GM18870 (cell line): ENCODE measurements at regions not wholly inside any gene's neighbourhood (a gene's known extent, or its start where the extent isn't known, plus 50 kb on each side); places are given as distances from the start of the nearest gene placed in this dataset.

Source experiments
- ATAC-seq: cut with Tn5 transposase; IDR thresholded peaks from one replicate; pipeline ENCODE4 v1.9.1; 2021; ENCODE audit warnings: moderate library complexity; ENCODE audit not compliant: unreplicated experiment

DNA sequence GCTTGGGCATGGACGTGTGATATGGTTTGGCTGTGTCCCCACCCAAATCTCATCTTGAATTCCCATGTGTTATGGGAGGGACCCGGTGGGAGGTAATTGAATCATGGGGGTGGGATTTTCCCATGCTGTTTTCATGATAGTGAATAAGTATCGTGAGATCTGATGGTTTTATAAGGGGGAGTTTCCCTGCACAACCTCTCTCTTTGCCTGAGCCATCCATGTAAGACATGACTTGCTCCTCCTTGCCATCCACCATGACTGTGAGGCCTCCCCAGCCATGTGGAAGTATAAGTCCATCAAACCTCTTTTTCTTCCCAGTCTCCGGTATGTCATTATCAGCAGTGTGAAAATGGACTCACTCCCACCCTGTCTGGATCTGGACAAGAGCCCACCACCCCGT is 393.4 kb downstream of the SEC14L1 start:
- no peak for ATAC-seq

DNA sequence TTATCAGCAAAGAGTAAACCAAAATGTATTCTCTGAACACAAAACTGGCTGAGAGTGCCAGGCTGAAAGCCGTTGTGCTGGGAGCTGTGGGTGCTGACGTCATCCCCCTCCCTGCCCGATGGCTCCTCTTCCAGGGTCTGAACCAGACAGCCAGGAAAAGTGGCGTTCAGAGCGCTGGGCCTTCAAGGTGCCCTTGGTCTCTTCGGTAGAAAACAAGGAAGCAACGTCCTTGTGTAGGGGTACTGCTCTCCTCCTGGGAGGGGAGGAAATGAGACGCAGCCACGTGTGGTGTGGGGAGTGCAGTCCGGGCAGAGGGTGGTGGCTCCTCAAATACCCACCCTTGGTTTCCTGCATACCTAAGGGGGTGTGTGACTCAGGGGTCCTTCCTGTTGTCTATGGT is 394.7 kb downstream of the SEC14L1 start:
- ATAC-seq = no peak

DNA sequence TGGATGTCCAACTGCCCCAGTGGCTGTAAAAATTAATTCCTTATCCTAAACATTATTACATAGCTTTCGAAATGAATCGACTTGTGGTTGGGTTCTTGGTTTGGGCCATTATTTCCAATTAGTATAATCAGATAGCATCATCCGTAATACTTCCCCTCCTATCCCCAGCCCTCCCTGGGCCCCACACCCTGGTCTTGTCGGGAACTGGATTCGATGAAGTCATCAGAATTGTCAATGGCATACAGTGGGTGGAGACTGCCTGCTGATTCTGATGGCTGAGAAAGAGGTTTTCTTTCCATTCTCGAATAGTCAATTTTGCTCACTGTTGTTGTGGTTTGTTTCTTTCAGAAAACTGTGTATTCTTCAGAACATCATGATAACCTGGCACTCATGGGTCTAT is 395.1 kb downstream of the SEC14L1 start:
- no peak for ATAC-seq

DNA sequence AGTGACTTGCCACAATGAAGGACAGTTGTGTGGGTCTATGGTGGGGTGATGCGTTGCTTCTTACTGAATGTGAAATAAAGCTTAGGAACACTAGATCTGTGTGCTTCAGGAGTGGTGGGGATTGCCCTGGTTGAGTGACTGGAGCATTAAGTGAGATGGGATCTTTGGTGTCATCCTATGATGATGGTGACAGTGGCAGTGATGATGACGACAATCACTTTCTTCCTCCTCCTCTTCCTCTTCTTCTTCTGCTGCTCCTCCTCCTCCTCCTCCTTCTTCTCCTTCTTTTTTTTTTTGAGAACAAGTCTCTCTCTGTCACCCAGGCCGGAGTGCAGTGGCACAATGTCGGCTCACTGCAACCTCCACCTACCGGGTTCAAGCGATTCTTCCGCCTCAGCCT is 396.8 kb downstream of the SEC14L1 start:
- no peak for ATAC-seq

DNA sequence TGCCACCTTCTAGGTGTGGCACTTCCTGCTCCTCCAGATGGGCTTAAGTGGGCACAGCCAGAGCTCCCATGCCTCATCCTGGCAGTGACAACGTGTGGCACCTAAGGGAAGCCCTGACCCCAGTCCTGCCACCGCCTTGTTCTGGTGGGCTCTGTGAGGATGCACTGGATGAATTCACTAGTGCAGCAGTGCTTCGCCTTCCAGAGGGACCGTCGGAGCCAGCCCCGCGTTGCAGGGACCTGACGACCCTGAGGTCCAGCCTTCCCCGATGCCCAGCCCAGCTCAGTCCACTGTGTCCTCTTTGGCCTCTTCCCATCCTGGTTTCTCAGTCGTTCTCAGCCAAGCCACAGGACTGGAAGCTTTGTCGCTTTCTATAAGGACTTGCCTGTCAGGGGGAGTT is 399.8 kb downstream of the SEC14L1 start:
- ATAC-seq = no peak

DNA sequence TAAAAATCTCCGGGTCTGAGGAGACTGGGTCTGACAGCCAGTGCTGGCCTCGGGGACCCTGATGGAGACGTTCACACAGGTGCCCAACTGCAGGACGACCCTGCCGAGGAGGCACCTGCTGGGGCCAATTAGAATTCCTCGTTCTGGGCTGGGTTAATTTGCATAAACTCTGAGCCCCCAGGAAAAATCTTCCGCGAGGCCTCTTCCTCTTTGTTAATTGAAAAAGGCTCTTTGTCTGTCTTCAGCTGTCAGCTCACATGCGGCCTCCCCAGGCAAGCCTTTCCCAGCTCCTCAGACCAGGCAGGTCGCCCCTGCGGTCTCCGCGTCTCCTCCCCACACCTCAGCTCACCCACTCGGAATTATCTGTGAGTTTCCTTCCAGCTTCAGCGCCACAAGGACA is 400.2 kb downstream of the SEC14L1 start:
- ATAC-seq = no peak

DNA sequence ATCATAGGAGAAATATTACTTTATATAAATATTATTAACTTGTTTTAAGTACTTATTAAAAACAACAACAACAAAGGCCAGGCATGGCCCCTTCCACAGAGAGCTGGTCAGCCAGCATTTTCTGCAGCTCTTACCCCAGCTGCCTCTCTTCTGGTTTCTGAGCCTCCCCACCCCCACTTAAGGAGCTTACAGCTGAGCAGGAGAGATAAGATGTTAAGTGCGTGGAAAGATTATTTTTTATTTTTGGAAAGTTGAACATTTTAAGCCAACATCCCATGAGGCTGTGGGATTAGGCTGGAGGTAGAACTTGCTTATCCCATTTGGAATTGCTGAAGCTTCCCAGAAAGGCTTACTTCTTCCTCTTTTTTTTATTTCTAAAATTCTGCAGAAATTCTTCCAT is 401.2 kb downstream of the SEC14L1 start:
- no peak for ATAC-seq

- ATAC-seq = no peak
Measured at GRCh38 chr17:77542551-77543490, 402.1 kb downstream of the SEC14L1 start.

- ATAC-seq = no peak
Measured at GRCh38 chr17:77543801-77544200, 403.0 kb downstream of the SEC14L1 start.

- ATAC-seq = no peak
Measured at GRCh38 chr17:77544347-77545110, 403.8 kb downstream of the SEC14L1 start.

- ATAC-seq = no peak
Measured at GRCh38 chr17:77546772-77547241, 406.0 kb downstream of the SEC14L1 start.

DNA sequence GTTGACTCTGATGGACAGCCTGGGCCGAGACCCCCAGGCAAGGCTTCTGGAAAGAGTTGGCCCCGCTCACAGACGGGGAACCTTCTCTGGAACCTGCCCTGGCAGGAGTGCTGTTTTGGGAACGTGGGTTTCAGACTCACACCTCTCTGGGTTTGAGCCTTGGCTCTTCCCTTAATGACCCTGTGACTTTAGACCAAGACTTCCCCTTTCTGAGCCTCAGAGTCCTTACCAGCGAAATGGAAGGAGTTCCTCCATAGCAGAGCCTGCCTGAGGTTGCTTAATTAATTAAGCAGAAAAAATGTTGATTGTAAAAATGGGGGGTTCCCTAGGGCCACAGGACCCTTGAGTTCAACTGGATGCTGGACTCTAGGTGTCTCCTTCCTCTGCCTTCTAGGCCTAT is 408.2 kb downstream of the SEC14L1 start:
- ATAC-seq = no peak

- no peak for ATAC-seq
Measured at GRCh38 chr17:77549726-77550366, 408.7 kb upstream of the TNRC6C start.

DNA sequence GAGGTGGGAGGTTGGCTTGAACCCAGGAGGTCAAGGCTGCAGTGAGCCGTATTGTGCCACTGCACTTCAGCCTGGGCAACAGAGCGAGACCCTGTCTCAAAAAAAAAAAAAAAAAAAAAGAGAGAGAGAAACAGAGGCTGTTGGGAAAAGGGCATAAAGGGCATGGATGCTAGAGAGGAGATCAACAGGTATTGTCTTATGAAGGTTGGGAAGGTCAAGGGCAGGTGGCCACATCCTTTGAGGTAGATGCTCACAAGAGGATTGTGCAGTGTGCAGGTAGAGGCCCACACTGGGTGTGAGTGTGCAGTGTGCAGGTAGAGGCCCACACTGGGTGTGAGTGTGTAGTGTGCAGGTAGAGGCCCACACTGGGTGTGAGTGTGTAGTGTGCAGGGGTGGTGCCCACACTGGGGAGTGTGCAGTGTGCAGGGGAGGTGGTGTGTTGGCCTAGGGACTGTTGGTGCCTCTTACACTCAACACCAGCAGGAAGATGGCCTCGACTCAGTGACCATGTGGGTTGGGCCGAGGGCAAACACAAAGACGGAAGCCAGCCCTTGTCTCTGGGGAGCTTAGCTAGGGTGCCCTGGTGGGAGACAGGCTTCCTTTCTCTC is 404.9 kb upstream of the TNRC6C start:
- ATAC-seq = no peak

GRCh38 chr17:77555121-77555591 is 403.3 kb upstream of the TNRC6C start:
- no peak for ATAC-seq

DNA sequence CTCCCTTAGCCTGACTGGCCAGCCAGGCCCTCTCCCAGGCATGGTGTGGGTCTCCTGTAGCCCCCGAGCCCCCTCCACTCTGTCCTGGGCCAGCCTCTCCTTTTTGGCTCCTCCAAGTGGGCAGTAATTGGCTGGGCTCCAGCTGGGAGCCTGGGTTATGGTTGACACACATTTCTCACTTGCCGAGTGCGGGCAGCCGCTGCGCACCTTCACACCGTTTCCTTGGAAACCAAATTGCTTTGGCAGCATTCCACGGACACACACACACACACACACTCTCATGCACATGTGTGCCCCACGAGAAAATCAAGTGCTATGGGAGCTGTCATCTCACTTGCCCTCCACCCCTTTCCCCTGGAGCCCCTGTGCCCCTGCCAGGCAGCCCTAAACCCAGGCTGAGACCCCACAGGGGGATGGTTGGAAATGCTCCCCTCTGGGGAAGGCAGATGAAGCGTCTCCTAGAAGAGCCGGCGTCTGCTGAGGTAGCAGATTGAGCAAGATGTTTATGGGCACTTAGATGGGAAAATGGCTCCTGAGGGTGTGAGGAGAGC is 402.7 kb upstream of the TNRC6C start:
- ATAC-seq = no peak

DNA sequence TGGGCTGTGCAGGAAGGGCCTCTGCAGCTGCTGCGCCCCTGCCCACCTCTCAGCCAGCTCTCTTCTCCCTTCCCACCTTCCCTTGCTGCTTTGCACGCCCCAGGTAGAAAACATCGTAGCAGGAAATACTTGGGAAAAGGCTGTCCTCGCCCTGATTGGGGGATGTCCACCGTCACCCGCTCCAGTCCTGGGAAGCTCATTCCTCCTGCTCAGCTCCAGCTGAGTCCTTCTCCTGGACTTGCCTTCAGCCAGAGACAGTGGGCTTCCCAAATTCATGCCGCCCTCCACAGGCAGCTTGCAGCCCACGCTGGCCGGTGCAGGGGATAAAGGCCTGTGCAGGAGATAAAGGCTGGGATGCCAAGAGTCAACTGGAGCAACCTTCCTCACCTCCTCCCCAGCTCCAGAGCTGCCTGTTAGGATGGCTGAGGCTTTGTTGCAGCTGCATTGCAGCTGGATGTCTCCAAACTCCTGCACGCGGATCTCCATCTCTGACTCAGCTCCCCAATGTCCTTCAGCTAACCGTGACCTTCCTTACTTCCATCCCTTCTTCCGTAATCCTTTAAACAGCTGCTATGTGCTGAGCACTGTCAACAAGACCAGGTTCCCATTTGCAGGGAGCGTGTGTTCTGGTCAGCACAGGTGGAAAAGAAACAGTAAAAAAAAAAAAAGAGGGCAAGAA is 402.0 kb upstream of the TNRC6C start:
- ATAC-seq = no peak

GRCh38 chr17:77558846-77559626 is 399.5 kb upstream of the TNRC6C start:
- no peak for ATAC-seq

GRCh38 chr17:77560381-77560780 is 398.1 kb upstream of the TNRC6C start:
- no peak for ATAC-seq
